Esophagus squamous epithelium (tissue), 5 donors: ENCODE measurements at regions not wholly inside any gene's neighbourhood (a gene's known extent, or its start where the extent isn't known, plus 50 kb on each side); places are given as distances from the start of the nearest gene placed in this dataset.

ENCODE experiments used
- DNase-seq: peaks from one replicate; lab custom pipeline; 2025; lab: John Stamatoyannopoulos, UW
- H3K27ac ChIP-seq, 4 donors: fragments of 200-600 bp; sonication (generic); one replicate each; pipeline ENCODE4 v1.5.1; 2016 to 2019; ENCODE audit warnings: mild to moderate bottlenecking in 1 of 4
- H3K27me3 ChIP-seq, 4 donors: fragments of 200-600 bp; sonication (generic); 1 replicate in 3 of 4; 2 replicates in 1 of 4; pipeline versions ENCODE4 v1.5.1 to v1.6.0; 2017 to 2021; ENCODE audit warnings: antibody characterized with exemption in 1 of 4
- H3K36me3 ChIP-seq, 3 donors: fragments of 200-600 bp; sonication (generic); one replicate each; pipeline ENCODE4 v1.5.1; 2016 to 2019
- H3K4me1 ChIP-seq, 3 donors: fragments of 200-600 bp; sonication (generic); one replicate each; pipeline ENCODE4 v1.5.1; 2017 to 2019
- H3K4me3 ChIP-seq, 4 donors: fragments of 200-600 bp; sonication (generic); 1 replicate in 3 of 4; 2 replicates in 1 of 4; pipeline ENCODE4 v1.5.1; 2016 to 2019; ENCODE audit warnings: mild to moderate bottlenecking in 2 of 4, moderate library complexity in 1 of 4
- H3K9me3 ChIP-seq, 3 donors: fragments of 200-600 bp; sonication (generic); one replicate each; pipeline ENCODE4 v1.5.1; 2016 to 2019
- CTCF ChIP-seq, 6 experiments: fragments of 450-650 bp in 4 of 6; fragments of 200-600 bp in 2 of 6; sonication (generic) in 2 of 6; IDR thresholded peaks; one replicate each; pipeline ENCODE4 v1.5.1; 2016 to 2019; ENCODE audit warnings: antibody characterized with exemption in 6 of 6, mild to moderate bottlenecking in 4 of 6, moderate library complexity in 4 of 6
- POLR2A ChIP-seq, 4 donors: fragments of 450-650 bp; IDR thresholded peaks; one replicate each; pipeline ENCODE4 v1.6.1; 2017; ENCODE audit warnings: antibody characterized with exemption in 4 of 4, mild to moderate bottlenecking in 4 of 4, moderate library complexity in 3 of 4
- WGBS, 2 donors: methylation state at CpG; one replicate each; pipeline ENCODE4 v1.1.5; 2018; 5-methylcytosine and 5-hydroxymethylcytosine counted together
- intact Hi-C: fragments of 100-400 bp; cut with DNase I; formaldehyde crosslinking; loops from one replicate; pipeline ENCODE4 v1.15.0; 2022
- donor health status: DM: yes; HTN: yes; CAD: no.

DNA sequence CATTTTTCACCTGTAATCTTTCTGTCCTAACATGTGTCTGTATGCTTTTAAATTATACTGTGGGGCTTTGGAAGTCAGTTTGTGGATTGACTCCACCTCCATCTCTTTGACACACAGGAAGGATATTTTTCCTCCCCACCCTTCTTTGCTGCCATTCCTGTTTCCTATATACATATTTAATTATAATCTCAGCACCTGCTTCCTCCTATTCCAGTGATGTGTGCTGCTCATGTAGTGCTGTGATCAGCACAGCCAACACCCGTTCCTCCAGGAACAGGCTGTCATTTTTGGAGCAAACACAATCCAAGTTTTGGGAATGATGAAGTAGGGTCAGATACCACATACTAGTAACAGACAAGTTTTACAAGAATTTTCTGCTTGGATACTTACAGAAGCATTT is 135.0 kb upstream of the PRPS1L1 start:
- H3K4me1 ChIP-seq, result peaks cover 0 to 11% (median 0%) of the 10 kb centered on the region in 3 donors
- no peak for DNase-seq
- TF ChIP-seq POLR2A (IDR thresholded peaks at IDR 0.05), result no peak
- TF ChIP-seq CTCF (IDR thresholded peaks at IDR 0.05), result no peak
- no peaks in the 10 kb centered on the region for H3K27me3 ChIP-seq
- 33 to 38% methylated on average over 1 of the region's 1 CpG for WGBS, 2 donors
- H3K9me3 ChIP-seq, result no peaks in the 10 kb centered on the region
- intact Hi-C loops, result no loop called here
- no peak overlapping the region for H3K4me3 ChIP-seq
- no peaks in the 10 kb centered on the region for H3K36me3 ChIP-seq
- no peak overlapping the region for H3K27ac ChIP-seq

GRCh38 chr7:18163091-18163490 is 135.4 kb upstream of the PRPS1L1 start:
- no peak overlapping the region for H3K27ac ChIP-seq
- H3K27me3 ChIP-seq, result no peaks in the 10 kb centered on the region
- no peak overlapping the region for H3K4me3 ChIP-seq
- 88 to 89% methylated on average over 3 of the region's 3 CpGs for WGBS, 2 donors
- DNase-seq, result no peak
- no peaks in the 10 kb centered on the region for H3K9me3 ChIP-seq
- no peaks in the 10 kb centered on the region for H3K36me3 ChIP-seq
- no peak for TF ChIP-seq POLR2A (IDR thresholded peaks at IDR 0.05)
- no peak for TF ChIP-seq CTCF (IDR thresholded peaks at IDR 0.05)
- peaks cover 0 to 11% (median 0%) of the 10 kb centered on the region in 3 donors for H3K4me1 ChIP-seq
- intact Hi-C loops, result no loop called here

GRCh38 chr7:18165166-18165565 is 137.5 kb upstream of the PRPS1L1 start:
- Histone ChIP-seq H3K9me3 (no peaks in the 10 kb centered on the region), H3K27me3 (no peaks in the 10 kb centered on the region), H3K36me3 (no peaks in the 10 kb centered on the region), H3K4me1 (peaks cover 0 to 11% (median 0%) of the 10 kb centered on the region in 3 donors), H3K27ac (no peak overlapping the region), H3K4me3 (no peak overlapping the region)
- intact Hi-C loops, result no loop called here
- no peak for TF ChIP-seq POLR2A (IDR thresholded peaks at IDR 0.05)
- no peak for TF ChIP-seq CTCF (IDR thresholded peaks at IDR 0.05)
- 58 to 76% methylated on average over 1 of the region's 1 CpG for WGBS, 2 donors
- DNase-seq, result no peak

- DNase-seq, result no peak
- Histone ChIP-seq H3K4me3 (no peak overlapping the region), H3K4me1 (peaks cover 0 to 11% (median 0%) of the 10 kb centered on the region in 3 donors), H3K27me3 (no peaks in the 10 kb centered on the region), H3K27ac (no peak overlapping the region), H3K36me3 (no peaks in the 10 kb centered on the region), H3K9me3 (no peaks in the 10 kb centered on the region)
- 80 to 82% methylated on average over 3 of the region's 3 CpGs for WGBS, 2 donors
- TF ChIP-seq POLR2A (IDR thresholded peaks at IDR 0.05), result no peak
- TF ChIP-seq CTCF (IDR thresholded peaks at IDR 0.05), result no peak
- intact Hi-C loops, result no loop called here
These were observed 138.4 kb upstream of the PRPS1L1 start for GRCh38 chr7:18166002-18166401.

GRCh38 chr7:18167815-18168214 is 140.2 kb upstream of the PRPS1L1 start:
- Histone ChIP-seq H3K4me1 (peaks cover 0 to 5% (median 0%) of the 10 kb centered on the region in 3 donors), H3K9me3 (no peaks in the 10 kb centered on the region), H3K36me3 (no peaks in the 10 kb centered on the region), H3K27me3 (no peaks in the 10 kb centered on the region), H3K4me3 (no peak overlapping the region), H3K27ac (no peak overlapping the region)
- intact Hi-C loops, result no loop called here
- DNase-seq, result no peak
- TF ChIP-seq CTCF (IDR thresholded peaks at IDR 0.05) (no peak), POLR2A (IDR thresholded peaks at IDR 0.05) (no peak)
- 71 to 88% methylated on average over 1 of the region's 1 CpG for WGBS, 2 donors
